ENCODE measurements at regions not wholly inside any gene's neighbourhood (a gene's known extent, or its start where the extent isn't known, plus 50 kb on each side); places are given as distances from the start of the nearest gene placed in this dataset.
"Not testable (repeated sequence)": the region's sequence is repeated elsewhere in the genome, so short reads cannot be mapped to it uniquely, and the experiment has no call there.

GRCh38 chr13:83101574-83102247 lies 780.6 kb downstream of the SLITRK1 start:
- not testable (repeated sequence) for DNase-seq (ENCODE audit: low spot score)

GRCh38 chr13:83100237-83100636 lies 782.0 kb downstream of the SLITRK1 start:
- no peak for DNase-seq (ENCODE audit: low spot score)

GRCh38 chr13:83088858-83089257 lies 793.4 kb downstream of the SLITRK1 start:
- no peak for DNase-seq (ENCODE audit: low spot score)

GRCh38 chr13:83086948-83087347 lies 795.3 kb downstream of the SLITRK1 start:
- DNase-seq (ENCODE audit: low spot score): no peak

GRCh38 chr13:83086088-83086487 lies 796.2 kb downstream of the SLITRK1 start:
- no peak for DNase-seq (ENCODE audit: low spot score)

- no peak for DNase-seq (ENCODE audit: low spot score)
These were observed 796.9 kb downstream of the SLITRK1 start for GRCh38 chr13:83085186-83085900.

- no peak for DNase-seq (ENCODE audit: low spot score)
These were observed 804.8 kb downstream of the SLITRK1 start for GRCh38 chr13:83077499-83077898.

GRCh38 chr13:83073930-83074329 lies 808.3 kb downstream of the SLITRK1 start:
- not testable (repeated sequence) for DNase-seq (ENCODE audit: low spot score)

GRCh38 chr13:83065108-83065507 lies 817.2 kb downstream of the SLITRK1 start:
- DNase-seq (ENCODE audit: low spot score): no peak

- DNase-seq (ENCODE audit: low spot score): no peak
These were observed 825.2 kb downstream of the SLITRK1 start for GRCh38 chr13:83057119-83057518.

- no peak for DNase-seq (ENCODE audit: low spot score)
These were observed 826.0 kb downstream of the SLITRK1 start for GRCh38 chr13:83056269-83056668.

- DNase-seq (ENCODE audit: low spot score): no peak
These were observed 833.9 kb downstream of the SLITRK1 start for GRCh38 chr13:83048419-83048818.

- peak; percentile 11 for DNase-seq (ENCODE audit: low spot score)
These were observed 857.2 kb downstream of the SLITRK1 start for GRCh38 chr13:83024955-83025594.

- DNase-seq (ENCODE audit: low spot score): no peak
These were observed 858.0 kb downstream of the SLITRK1 start for GRCh38 chr13:83024232-83024631.

GRCh38 chr13:83019986-83020385 lies 862.3 kb downstream of the SLITRK1 start:
- DNase-seq (ENCODE audit: low spot score): no peak

- no peak for DNase-seq (ENCODE audit: low spot score)
These were observed 872.3 kb downstream of the SLITRK1 start for GRCh38 chr13:83009987-83010386.

- no peak for DNase-seq (ENCODE audit: low spot score)
These were observed 873.9 kb downstream of the SLITRK1 start for GRCh38 chr13:83008212-83008929.

GRCh38 chr13:83007226-83007625 lies 875.0 kb downstream of the SLITRK1 start:
- no peak for DNase-seq (ENCODE audit: low spot score)

GRCh38 chr13:83003185-83003584 lies 879.1 kb downstream of the SLITRK1 start:
- no peak for DNase-seq (ENCODE audit: low spot score)

- no peak for DNase-seq (ENCODE audit: low spot score)
These were observed 888.9 kb downstream of the SLITRK1 start for GRCh38 chr13:82993417-82993816.

- no peak for DNase-seq (ENCODE audit: low spot score)
These were observed 905.8 kb downstream of the SLITRK1 start for GRCh38 chr13:82976499-82976898.
